ENCODE measurements at regions not wholly inside any gene's neighbourhood (a gene's known extent, or its start where the extent isn't known, plus 50 kb on each side); places are given as distances from the start of the nearest gene placed in this dataset.

DNA sequence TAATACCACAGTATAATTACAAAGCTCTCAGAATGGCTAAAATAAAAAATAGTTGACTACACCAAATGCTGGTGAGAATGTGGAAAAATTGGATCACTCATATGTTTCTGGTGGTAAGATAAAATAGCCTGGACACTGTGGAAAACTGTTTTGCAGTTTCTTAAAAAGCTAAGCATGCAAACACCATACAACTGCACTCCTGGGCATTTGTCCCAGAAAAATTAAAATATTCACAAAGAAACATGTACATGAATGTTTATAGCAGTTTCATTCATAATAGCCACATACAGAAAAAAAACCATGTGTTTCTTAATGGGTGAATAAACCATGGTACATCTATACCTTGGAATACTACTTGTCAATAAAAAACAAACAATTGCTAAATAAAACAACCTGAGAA lies 172.9 kb downstream of the AHR start:
- no peak for DNase-seq (ENCODE audit: extremely low read depth in 1 of 11, low read depth in 9 of 11, low spot score in 4 of 11)

DNA sequence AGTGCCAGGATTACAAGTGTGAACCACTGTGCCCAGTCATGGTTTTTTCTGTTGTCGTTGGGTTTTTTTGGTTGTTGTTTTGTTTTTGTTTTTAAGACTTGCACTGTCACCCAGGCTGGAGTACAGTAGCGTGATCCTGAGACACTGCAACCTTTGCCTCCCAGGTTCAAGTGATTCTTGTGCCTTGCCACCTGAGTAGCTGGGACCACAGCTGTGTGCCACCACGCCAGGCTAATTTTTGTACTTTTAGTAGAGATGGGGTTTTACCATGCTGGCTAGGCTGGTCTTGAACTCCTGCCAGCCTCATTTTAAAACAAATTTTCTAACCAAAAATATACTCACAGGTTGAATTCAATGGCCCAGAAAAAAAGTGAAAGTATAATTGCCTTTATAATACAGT lies 174.1 kb downstream of the AHR start:
- no peak for DNase-seq (ENCODE audit: extremely low read depth in 1 of 11, low read depth in 9 of 11, low spot score in 4 of 11)

DNA sequence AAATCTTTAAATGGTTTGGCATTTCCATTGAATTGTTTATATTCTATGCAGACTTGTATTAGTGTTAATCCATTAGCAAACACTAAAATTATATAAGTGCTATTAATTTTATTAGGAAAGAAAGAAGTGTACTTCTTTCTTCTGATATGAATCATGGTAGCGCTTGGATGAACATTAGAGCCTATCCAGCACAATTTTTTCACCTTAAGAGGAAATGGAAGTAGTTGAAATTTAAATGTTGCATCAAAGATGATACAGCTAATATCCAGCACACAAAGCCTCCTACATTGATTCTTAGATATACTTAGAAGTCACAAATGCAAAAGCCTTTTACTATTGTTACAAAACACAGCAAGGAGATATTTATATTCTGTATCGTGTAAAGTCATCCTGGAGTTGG lies 174.5 kb downstream of the AHR start:
- DNase-seq (ENCODE audit: extremely low read depth in 1 of 11, low read depth in 9 of 11, low spot score in 4 of 11): no peak

GRCh38 chr7:17474724-17475344 lies 176.4 kb downstream of the AHR start:
- no peak for DNase-seq (ENCODE audit: extremely low read depth in 1 of 11, low read depth in 9 of 11, low spot score in 4 of 11)

DNA sequence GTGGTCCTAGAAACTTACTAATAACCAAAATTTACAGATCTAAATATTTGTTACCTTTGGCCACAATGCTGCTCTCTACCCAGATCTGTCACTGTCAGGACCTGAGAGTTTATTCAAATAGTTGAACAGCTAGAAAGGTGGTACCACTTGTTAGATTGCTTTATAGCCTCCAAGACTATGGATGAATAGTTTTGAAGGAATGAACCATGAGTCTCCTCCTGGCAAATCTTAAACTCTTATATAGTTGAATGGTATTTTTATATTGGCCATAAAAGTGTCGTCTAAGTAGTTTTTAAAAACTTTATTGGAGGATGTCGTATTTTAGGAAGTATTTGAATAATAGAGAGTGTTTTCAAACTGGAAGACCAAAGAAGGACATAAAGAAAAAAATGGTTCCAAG lies 178.7 kb downstream of the AHR start:
- DNase-seq (ENCODE audit: extremely low read depth in 1 of 11, low read depth in 9 of 11, low spot score in 4 of 11): no peak

DNA sequence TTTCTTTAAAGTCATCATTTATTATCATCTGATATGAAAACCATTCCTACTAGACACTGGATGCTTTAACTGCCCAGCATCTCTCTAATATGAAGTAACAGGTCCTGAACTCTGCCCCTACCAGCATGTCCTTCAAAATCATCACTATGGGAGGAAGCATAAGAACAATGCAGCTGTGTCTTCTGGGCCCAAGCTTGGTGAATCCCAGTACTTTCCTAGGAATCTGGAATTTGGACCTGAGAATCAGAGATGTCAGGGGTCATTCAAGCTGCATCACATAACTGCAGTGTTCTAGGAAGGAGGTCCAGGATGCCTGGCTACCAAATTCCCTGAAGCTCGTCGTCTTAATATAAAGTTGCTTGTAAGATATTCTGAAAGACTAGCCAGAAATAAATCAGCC lies 182.7 kb downstream of the AHR start:
- DNase-seq (ENCODE audit: extremely low read depth in 1 of 11, low read depth in 9 of 11, low spot score in 4 of 11): no peak

GRCh38 chr7:17485368-17485767 lies 186.9 kb downstream of the AHR start:
- no peak for DNase-seq (ENCODE audit: extremely low read depth in 1 of 11, low read depth in 9 of 11, low spot score in 4 of 11)

DNA sequence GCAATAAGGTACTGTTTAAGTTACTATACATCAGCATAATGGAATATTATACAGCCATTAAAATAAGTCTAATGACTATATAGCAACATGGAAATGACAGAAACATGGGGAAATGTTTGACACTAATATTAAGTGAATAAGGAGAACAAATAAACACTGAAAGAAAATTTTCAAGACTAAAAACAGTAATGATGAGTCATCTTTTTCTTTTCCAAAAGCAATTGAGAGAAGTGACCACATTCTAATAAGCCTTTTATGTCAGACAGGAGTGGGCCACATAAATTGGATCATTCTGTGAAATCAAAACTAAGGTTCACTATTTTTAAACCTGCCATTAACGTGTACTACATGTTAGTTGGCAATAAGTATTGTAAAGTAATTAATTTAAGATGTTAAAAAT lies 187.5 kb downstream of the AHR start:
- no peak for DNase-seq (ENCODE audit: extremely low read depth in 1 of 11, low read depth in 9 of 11, low spot score in 4 of 11)

DNA sequence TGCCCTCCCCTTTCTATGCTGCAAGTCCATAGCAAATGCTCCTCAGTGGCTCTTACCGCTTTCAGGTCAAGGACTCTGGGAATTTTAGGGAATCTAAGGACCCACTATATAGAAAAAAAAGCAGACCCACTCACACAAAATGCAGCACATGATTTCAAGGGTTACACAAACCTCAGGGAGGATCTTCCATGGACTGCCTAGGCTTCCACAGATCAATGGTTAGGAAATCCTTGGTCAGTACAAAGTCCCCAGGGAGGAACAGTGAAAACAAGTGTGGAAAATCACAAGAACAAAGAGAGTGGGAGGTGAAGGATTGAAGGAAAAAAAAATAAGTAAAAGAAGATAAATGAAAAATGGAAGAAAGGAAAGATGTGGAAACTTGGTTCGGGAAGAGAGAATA lies 188.4 kb downstream of the AHR start:
- DNase-seq (ENCODE audit: extremely low read depth in 1 of 11, low read depth in 9 of 11, low spot score in 4 of 11): no peak

GRCh38 chr7:17487343-17487742 lies 188.9 kb downstream of the AHR start:
- no peak for DNase-seq (ENCODE audit: extremely low read depth in 1 of 11, low read depth in 9 of 11, low spot score in 4 of 11)

- no peak for DNase-seq (ENCODE audit: extremely low read depth in 1 of 11, low read depth in 9 of 11, low spot score in 4 of 11)
These were observed 190.4 kb downstream of the AHR start for GRCh38 chr7:17488829-17489228.

DNA sequence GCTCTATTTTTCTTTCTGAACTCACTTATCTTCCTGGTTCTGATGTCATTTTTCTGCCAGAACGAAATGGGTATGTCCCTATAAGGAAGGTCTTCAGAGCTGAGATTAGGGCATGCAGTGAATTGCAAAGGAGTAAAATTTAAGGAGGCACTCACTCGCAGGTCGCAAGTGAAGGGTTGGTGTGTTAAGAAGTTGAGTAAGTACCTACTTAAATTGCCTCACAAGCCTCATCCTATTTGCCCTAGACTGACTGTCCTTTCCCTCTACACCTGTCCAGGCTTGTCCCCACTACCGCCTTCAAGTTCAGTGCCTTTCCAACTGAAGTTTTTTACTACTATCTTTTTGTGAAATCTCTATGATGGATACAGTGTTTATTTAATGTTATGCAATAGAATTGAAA lies 191.5 kb downstream of the AHR start:
- no peak for DNase-seq (ENCODE audit: extremely low read depth in 1 of 11, low read depth in 9 of 11, low spot score in 4 of 11)

DNA sequence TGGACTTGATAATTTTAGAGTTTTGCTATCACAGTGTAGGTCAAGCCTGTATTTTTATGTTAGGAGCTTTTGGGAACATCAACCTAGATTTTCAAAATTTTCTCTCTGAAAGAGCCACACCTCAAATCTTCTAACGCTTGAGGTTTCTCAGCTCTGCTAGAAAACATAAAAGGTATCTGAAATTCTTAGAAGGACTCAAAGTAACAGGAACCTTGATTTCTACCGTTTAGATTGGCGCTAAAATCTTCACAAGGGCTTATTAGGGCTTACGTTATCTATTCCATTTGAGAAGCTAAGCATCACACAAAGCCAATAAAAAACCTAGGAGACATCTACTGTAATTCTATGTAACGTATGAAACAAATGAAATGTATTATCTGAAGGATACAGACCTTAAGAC lies 192.4 kb downstream of the AHR start:
- no peak for DNase-seq (ENCODE audit: extremely low read depth in 1 of 11, low read depth in 9 of 11, low spot score in 4 of 11)

GRCh38 chr7:17492437-17492836 lies 194.0 kb downstream of the AHR start:
- no peak for DNase-seq (ENCODE audit: extremely low read depth in 1 of 11, low read depth in 9 of 11, low spot score in 4 of 11)

- no peak for DNase-seq (ENCODE audit: extremely low read depth in 1 of 11, low read depth in 9 of 11, low spot score in 4 of 11)
These were observed 195.0 kb downstream of the AHR start for GRCh38 chr7:17493446-17493845.

GRCh38 chr7:17495655-17496394 lies 197.4 kb downstream of the AHR start:
- no peak for DNase-seq (ENCODE audit: extremely low read depth in 1 of 11, low read depth in 9 of 11, low spot score in 4 of 11)

- DNase-seq (ENCODE audit: extremely low read depth in 1 of 11, low read depth in 9 of 11, low spot score in 4 of 11): no peak
These were observed 198.7 kb downstream of the AHR start for GRCh38 chr7:17497136-17497535.

DNA sequence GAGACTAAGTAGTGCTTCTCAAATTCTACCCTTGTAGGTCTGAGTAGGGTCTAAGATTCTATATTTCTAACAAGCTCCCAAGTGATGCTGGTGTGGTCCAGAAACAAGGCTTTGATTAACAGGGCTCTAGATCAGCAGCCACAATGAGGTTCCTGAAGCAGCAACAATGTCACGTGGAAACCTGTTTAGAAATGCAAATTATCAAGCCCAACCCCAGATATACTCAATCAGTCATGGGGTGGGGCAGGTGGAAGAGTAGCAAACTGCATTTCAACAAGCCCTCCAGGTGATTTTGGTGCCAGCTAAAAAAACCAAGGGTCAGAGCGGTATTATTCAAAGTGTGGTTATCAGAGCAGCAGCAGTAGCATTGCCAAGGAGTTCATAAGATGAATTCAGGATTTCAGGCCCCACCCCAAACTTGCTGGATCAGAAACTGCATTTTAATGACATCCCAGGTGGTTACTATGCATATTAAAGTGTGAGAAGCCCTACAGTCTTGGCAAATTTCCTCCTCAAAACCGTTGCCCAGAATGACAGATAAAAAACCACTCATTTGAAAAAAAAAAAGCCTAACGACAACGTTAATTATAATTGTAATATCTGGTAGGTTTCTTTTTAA lies 199.2 kb downstream of the AHR start:
- no peak for DNase-seq (ENCODE audit: extremely low read depth in 1 of 11, low read depth in 9 of 11, low spot score in 4 of 11)

DNA sequence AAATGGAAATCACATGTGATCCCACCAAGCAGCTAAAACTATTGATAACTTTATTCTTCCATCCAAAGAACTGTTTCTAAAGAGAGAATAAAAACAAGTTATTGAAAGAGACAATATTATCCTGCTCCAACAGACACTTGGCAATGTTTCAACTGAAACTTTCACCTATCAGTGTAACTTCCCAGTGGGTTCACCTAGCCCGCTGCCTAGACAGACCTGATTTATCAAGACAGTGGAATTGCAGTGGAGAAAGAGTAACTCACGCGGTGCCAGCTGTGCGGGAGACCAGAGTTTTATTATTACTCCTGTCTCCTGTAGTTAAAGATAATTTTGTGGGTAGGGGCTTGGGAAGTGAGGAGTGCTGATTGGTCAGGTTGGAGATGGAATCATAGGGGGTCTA lies 199.8 kb downstream of the AHR start:
- no peak for DNase-seq (ENCODE audit: extremely low read depth in 1 of 11, low read depth in 9 of 11, low spot score in 4 of 11)

- DNase-seq (ENCODE audit: extremely low read depth in 1 of 11, low read depth in 9 of 11, low spot score in 4 of 11): no peak
These were observed 202.3 kb downstream of the AHR start for GRCh38 chr7:17500736-17501135.

Measured in renal cortex interstitium (tissue), 11 donors.